ENCODE measurements at regions not wholly inside any gene's neighbourhood (a gene's known extent, or its start where the extent isn't known, plus 50 kb on each side); places are given as distances from the start of the nearest gene placed in this dataset.

- Histone ChIP-seq H3K9me2 (ENCODE audit: insufficient read depth) (no peaks in the 10 kb centered on the region), H4K20me1 (replicated peaks; ENCODE audit: insufficient read depth) (no peaks in the 10 kb centered on the region), H3K36me3 (ENCODE audit: insufficient read depth) (no peaks in the 10 kb centered on the region), H3K27me3 (ENCODE audit: insufficient read depth) (no peaks in the 10 kb centered on the region), H3F3A (replicated peaks; ENCODE audit: low read depth) (no peaks in the 10 kb centered on the region), H3K4me1 (ENCODE audit: insufficient read depth) (peaks cover 17% of the 10 kb centered on the region), H3K27ac (ENCODE audit: low read depth) (no peak overlapping the region), H3K4me2 (no peak overlapping the region), H3K79me2 (replicated peaks; ENCODE audit: insufficient read depth) (no peaks in the 10 kb centered on the region), H3K4me3 (no peak overlapping the region), H2AFZ (no peak overlapping the region)
- peaks cover 5% of the 10 kb centered on the region for H3K27me3 Mint-ChIP-seq (ENCODE audit: insufficient read depth, low read depth, poor library complexity)
- H3K4me3 Mint-ChIP-seq = no peak overlapping the region
- DNase-seq (ENCODE audit: low spot score) (no peak), ATAC-seq (no peak)
- no peaks in the 10 kb centered on the region for H3K36me3 Mint-ChIP-seq (ENCODE audit: low read depth)
- TF ChIP-seq ZNF462 (CRISPR knock-in tag; IDR thresholded peaks at IDR 0.05) (no peak), EZH2phosphoT487 (IDR thresholded peaks at IDR 0.05; ENCODE audit: unreplicated experiment) (no peak), POLR2AphosphoS5 (IDR thresholded peaks at IDR 0.05; ENCODE audit: low read depth) (no peak), STAT1 (IDR thresholded peaks at IDR 0.05; ENCODE audit: unreplicated experiment) (no peak), CREB1 (CRISPR knock-in tag; IDR thresholded peaks at IDR 0.05; ENCODE audit: low read depth) (no peak), REST (IDR thresholded peaks at IDR 0.05; ENCODE audit: unreplicated experiment) (no peak)
- no peaks in the 10 kb centered on the region for H3K9me3 Mint-ChIP-seq
- H3K27ac Mint-ChIP-seq = no peak overlapping the region
- peaks cover 18% of the 10 kb centered on the region for H3K4me1 Mint-ChIP-seq
These were observed 437.2 kb downstream of the MFSD1 start for GRCh38 chr3:159239059-159239458.
